D341Med (cell line): ENCODE measurements at regions not wholly inside any gene's neighbourhood (a gene's known extent, or its start where the extent isn't known, plus 50 kb on each side); places are given as distances from the start of the nearest gene placed in this dataset.

ENCODE experiments used
- DNase-seq: peaks from one replicate; pipeline ENCODE4 v3.0.0; 2012; ENCODE audit warnings: low spot score

- no peak for DNase-seq
Measured at GRCh38 chr13:76711550-76712182, 174.5 kb downstream of the KCTD12 start.

- DNase-seq = no peak
Measured at GRCh38 chr13:76709851-76710250, 176.4 kb downstream of the KCTD12 start.

- no peak for DNase-seq
Measured at GRCh38 chr13:76708138-76708688, 178.0 kb downstream of the KCTD12 start.

DNA sequence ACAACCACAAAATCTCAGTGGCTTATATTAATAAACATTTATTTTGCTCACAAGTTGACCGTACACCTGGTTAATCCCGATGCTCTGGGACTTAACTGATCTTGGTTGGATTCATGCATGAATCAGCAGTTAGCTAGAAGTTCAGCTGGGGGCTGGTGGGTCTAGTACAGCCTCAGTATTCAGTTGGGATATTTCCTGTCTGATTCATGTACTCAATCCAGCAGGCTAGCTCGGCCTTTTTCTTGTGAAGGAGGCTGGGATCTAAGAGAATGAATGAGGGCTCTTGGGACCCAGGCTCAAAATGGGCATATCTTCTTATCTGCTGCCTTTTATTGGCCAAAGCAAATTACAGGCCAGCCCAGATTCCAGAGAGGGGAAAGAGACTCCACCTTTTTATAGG is 178.8 kb downstream of the KCTD12 start:
- no peak for DNase-seq

- no peak for DNase-seq
Measured at GRCh38 chr13:76703621-76704288, 182.4 kb downstream of the KCTD12 start.

- DNase-seq = no peak
Measured at GRCh38 chr13:76703216-76703615, 183.0 kb downstream of the KCTD12 start.

DNA sequence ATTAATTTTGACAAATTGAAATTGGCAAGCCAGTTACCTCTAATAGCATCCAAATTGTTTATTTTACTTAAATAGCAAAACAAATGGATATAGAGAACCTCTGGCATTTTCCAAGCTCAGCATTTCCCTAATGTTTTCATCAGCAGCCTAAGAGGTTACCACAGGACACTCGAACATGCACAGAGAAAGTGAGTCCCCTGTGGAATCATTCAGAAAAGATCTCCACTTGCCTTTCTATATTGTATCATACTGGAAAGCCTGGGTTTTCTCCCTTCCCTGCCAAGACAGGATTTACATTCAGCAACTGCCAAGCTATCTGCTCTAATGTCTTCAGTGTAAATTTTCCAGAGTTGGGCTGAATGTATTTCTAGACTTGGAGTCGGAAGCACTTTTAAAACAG is 188.9 kb downstream of the KCTD12 start:
- no peak for DNase-seq

- no peak for DNase-seq
Measured at GRCh38 chr13:76696370-76696769, 189.8 kb downstream of the KCTD12 start.

GRCh38 chr13:76693086-76693485 is 193.1 kb downstream of the KCTD12 start:
- DNase-seq = no peak

DNA sequence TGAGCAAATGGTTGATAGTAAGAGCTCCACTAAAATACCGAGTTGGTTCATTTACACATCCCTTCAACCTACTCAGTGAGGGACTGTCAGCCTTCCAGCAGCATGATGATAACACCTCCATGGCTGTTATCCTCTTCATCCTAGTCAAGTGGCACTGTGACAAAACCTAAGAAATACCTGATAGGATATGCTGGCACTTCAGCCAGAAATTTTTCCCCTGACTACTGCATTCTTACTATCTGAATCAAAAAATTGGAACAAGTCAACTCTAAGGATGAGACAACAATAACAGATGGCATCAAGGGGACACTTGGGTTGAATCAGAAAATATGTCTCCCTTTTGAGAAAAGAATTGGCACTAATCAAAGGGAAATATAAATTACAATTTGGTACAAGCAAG is 193.9 kb downstream of the KCTD12 start:
- no peak for DNase-seq

DNA sequence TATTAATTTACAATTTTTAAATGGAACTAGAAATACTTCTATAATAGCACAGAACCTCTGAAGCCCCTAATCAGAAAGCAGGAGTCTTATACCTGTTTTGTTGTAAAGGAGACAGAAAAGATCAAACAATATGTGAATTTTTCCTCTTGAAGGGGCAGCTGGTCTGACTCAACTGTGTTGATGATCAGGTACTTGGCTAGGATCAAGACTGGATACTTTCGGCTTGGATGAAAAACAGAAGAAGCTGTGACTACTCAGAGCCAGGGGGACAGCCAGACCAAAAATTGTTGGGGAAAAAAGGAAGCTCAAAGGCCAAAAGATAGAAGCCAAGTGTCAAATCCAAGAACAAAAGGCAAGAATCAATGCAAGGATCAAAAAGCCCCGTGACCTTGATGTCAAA is 195.6 kb downstream of the KCTD12 start:
- DNase-seq = no peak

DNA sequence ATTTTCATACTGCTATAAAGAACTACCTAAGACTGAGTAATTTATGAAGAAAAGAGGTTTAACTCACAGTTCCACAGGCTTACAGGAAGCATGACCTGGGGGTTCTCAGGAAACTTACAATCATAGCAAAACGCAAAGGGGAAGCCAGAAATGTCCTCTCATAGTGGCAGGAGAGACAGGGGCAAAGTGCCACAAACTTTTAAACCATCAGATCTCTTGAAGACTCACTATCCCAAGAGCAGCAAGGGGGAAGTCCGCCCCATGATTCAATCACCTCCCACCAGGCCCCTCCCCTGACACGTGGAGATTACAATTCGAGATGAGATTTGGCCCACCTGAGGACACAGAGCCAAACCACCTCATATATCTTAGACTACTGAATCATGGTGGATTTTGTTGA is 198.7 kb downstream of the KCTD12 start:
- no peak for DNase-seq

DNA sequence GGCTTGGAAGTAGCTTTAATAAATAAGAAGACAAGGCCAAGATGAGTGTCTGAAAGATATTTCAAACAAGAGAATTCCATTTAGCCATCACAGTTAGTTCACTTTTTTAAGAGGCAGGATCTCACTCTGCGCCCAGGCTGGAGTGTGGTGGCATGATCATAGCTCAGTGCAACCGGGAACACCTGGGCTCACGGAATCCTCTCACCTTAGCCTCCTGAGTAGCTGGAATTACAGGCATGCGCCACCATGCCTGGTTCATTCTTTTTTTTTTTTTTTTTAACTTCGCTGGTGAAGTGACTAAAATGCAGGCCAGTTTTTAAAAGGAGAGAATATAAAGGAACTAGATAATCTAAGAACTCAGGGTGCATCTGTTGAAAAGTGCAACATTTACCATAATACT is 200.3 kb downstream of the KCTD12 start:
- no peak for DNase-seq

- no peak for DNase-seq
Measured at GRCh38 chr13:76684336-76684735, 201.9 kb downstream of the KCTD12 start.

DNA sequence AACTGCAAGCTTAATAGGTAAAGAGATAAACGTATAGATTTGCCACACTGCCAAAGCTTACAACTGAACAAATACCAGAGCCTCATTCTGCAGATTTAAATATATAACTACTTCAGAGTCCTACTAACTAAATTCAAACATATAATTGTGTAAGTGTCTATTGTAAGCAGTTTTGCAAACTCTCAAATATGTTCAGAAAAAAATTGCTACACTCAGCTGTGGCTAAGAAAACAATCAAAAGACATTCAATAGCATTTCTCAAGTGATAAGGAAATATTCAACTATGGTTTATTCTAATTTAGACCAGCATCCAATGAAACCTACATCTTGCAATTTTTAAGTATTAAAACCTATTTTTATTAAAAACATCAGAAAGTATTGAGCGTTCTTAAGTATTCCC is 202.4 kb downstream of the KCTD12 start:
- no peak for DNase-seq

DNA sequence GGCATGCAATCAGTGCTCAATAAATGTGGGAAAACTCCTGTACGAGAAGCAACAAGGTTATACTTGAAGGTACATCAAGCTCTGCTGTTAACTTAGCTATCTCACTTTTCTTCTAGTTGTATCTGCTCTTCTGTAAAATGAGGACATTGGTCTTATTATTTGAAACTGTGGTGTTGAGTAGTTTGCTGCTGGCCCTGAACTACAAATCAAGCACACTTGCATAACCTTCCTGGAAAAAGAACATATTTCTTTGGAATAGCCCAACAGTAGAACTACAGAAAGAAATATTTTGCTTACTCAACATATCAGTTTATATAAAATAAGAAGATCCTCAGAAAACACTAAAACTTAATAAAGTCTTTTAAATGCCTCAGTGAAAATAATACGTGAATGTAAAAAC is 203.0 kb downstream of the KCTD12 start:
- DNase-seq = no peak

GRCh38 chr13:76680112-76680511 is 206.1 kb downstream of the KCTD12 start:
- no peak for DNase-seq

DNA sequence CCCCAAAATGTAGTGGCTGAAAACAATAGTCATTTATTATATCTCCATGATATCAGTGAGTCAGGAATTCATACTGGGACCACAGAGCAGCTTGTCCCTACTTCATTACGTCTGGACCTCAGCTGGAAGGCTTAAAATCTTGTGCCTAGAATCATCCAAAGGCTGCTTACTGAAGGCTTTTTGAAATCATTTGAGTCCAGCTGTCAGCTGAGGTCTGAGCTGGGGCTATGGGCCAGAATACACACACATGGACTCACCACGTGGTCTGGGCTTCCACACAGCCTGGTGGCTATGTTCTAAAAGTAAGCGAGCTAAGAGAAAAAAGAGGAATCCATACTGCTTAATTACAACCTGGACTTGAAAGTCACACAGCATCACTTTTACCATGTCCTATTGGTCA is 209.2 kb downstream of the KCTD12 start:
- no peak for DNase-seq

- no peak for DNase-seq
Measured at GRCh38 chr13:76672420-76672819, 213.8 kb downstream of the KCTD12 start.

GRCh38 chr13:76668716-76669115 is 217.5 kb downstream of the KCTD12 start:
- DNase-seq = no peak

DNA sequence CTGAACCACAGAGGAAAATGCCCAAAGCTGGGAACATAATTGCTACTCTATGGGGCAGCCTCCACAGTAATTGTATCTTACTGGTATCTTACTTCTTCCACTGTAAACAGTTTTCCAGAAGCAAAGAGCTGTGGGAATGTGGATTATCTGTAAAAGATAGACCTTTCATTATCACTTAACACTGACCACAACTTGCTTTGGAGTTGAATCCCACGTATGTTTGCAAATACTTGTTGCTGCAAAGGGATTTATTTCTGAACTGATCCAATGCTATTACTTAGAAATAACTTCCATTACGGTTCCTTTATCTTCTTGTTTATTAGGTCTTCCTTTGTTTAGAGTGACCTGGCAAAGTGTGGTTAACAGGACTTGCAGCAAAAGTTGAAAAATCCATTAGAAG is 218.1 kb downstream of the KCTD12 start:
- DNase-seq = no peak

DNA sequence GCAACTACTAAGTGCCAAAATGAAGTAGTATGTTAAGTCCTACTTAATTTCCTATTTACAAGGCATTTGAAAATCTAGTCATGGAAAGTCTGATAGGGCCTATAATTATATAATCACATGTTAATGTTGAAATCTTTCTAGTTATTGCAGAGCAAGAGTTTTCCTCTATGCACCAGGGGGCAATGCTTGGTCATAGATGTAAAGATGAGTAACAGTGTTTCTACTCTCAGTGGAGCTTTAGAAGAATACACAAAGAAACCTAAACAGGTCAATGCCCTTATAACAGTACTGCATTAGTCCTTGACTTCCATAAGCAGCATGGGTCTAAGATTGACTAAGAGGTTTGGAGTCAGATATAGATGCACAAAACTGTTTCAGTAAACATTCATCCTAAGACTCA is 218.7 kb downstream of the KCTD12 start:
- DNase-seq = peak; percentile 32

- no peak for DNase-seq
Measured at GRCh38 chr13:76663592-76664335, 222.4 kb downstream of the KCTD12 start.
